GM18861 (cell line): ENCODE measurements at regions not wholly inside any gene's neighbourhood (a gene's known extent, or its start where the extent isn't known, plus 50 kb on each side); places are given as distances from the start of the nearest gene placed in this dataset.
"Not testable (repeated sequence)": the region's sequence is repeated elsewhere in the genome, so short reads cannot be mapped to it uniquely, and the experiment has no call there.

Experiments used
- ATAC-seq: cut with Tn5 transposase; IDR thresholded peaks from one replicate; pipeline ENCODE4 v1.9.1; 2021; ENCODE audit not compliant: unreplicated experiment

- not testable (repeated sequence) for ATAC-seq
Observed at GRCh38 chr13:86253497-86253896, 454.3 kb upstream of the SLITRK6 start.

- ATAC-seq, result not testable (repeated sequence)
Observed at GRCh38 chr13:86255820-86256219, 456.6 kb upstream of the SLITRK6 start.

GRCh38 chr13:86269511-86269910 is 470.3 kb upstream of the SLITRK6 start:
- ATAC-seq, result no peak

- ATAC-seq, result no peak
Observed at GRCh38 chr13:86282442-86282841, 483.2 kb upstream of the SLITRK6 start.

- ATAC-seq, result no peak
Observed at GRCh38 chr13:86283031-86283430, 483.8 kb upstream of the SLITRK6 start.

GRCh38 chr13:86298725-86299124 is 499.5 kb upstream of the SLITRK6 start:
- ATAC-seq, result no peak

GRCh38 chr13:86299128-86299527 is 499.9 kb upstream of the SLITRK6 start:
- ATAC-seq, result no peak

GRCh38 chr13:86309881-86310280 is 510.7 kb upstream of the SLITRK6 start:
- no peak for ATAC-seq

- no peak for ATAC-seq
Observed at GRCh38 chr13:86313421-86313820, 514.2 kb upstream of the SLITRK6 start.

- no peak for ATAC-seq
Observed at GRCh38 chr13:86318450-86318849, 519.2 kb upstream of the SLITRK6 start.

GRCh38 chr13:86324191-86324590 is 525.0 kb upstream of the SLITRK6 start:
- no peak for ATAC-seq

- no peak for ATAC-seq
Observed at GRCh38 chr13:86355301-86355700, 556.1 kb upstream of the SLITRK6 start.

GRCh38 chr13:86357106-86357505 is 557.9 kb upstream of the SLITRK6 start:
- ATAC-seq, result no peak

GRCh38 chr13:86363749-86364148 is 564.5 kb upstream of the SLITRK6 start:
- ATAC-seq, result not testable (repeated sequence)

- ATAC-seq, result no peak
Observed at GRCh38 chr13:86368924-86369323, 569.7 kb upstream of the SLITRK6 start.

GRCh38 chr13:86377451-86377850 is 578.2 kb upstream of the SLITRK6 start:
- no peak for ATAC-seq

- no peak for ATAC-seq
Observed at GRCh38 chr13:86378628-86379027, 579.4 kb upstream of the SLITRK6 start.

- no peak for ATAC-seq
Observed at GRCh38 chr13:86383151-86383550, 583.9 kb upstream of the SLITRK6 start.

GRCh38 chr13:86383561-86383960 is 584.3 kb upstream of the SLITRK6 start:
- ATAC-seq, result no peak

- ATAC-seq, result no peak
Observed at GRCh38 chr13:86397635-86398034, 598.4 kb upstream of the SLITRK6 start.

- ATAC-seq, result no peak
Observed at GRCh38 chr13:86399572-86399971, 600.4 kb upstream of the SLITRK6 start.

- no peak for ATAC-seq
Observed at GRCh38 chr13:86402500-86402899, 603.3 kb upstream of the SLITRK6 start.

- ATAC-seq, result no peak
Observed at GRCh38 chr13:86403181-86403580, 604.0 kb upstream of the SLITRK6 start.
